ENCODE measurements at regions not wholly inside any gene's neighbourhood (a gene's known extent, or its start where the extent isn't known, plus 50 kb on each side); places are given as distances from the start of the nearest gene placed in this dataset.

GRCh38 chr10:30769361-30769760, 139.8 kb upstream of the LYZL2 start:
- no peak for TF ChIP-seq TBP (IDR thresholded peaks at IDR 0.05; ENCODE audit: low read depth, low read length)
- TF ChIP-seq, protein P1, sequence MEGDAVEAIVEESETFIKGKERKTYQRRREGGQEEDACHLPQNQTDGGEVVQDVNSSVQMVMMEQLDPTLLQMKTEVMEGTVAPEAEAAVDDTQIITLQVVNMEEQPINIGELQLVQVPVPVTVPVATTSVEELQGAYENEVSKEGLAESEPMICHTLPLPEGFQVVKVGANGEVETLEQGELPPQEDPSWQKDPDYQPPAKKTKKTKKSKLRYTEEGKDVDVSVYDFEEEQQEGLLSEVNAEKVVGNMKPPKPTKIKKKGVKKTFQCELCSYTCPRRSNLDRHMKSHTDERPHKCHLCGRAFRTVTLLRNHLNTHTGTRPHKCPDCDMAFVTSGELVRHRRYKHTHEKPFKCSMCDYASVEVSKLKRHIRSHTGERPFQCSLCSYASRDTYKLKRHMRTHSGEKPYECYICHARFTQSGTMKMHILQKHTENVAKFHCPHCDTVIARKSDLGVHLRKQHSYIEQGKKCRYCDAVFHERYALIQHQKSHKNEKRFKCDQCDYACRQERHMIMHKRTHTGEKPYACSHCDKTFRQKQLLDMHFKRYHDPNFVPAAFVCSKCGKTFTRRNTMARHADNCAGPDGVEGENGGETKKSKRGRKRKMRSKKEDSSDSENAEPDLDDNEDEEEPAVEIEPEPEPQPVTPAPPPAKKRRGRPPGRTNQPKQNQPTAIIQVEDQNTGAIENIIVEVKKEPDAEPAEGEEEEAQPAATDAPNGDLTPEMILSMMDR (IDR thresholded peaks at IDR 0.05; ENCODE audit: control extremely low read depth in 1 of 3, insufficient read depth in 1 of 3, low read depth in 1 of 3, low read length in 3 of 3): no peak
- TF ChIP-seq GABPA (IDR thresholded peaks at IDR 0.05; ENCODE audit: borderline replicate concordance, insufficient read depth, low read length): no peak
- no peak for TF ChIP-seq SIN3A (conservative IDR thresholded peaks at IDR 0.05 in 1 of 2, IDR thresholded peaks at IDR 0.05 in 1 of 2; ENCODE audit: low read depth in 1 of 2, low read length in 2 of 2)
- no peak for TF ChIP-seq TAF1 (IDR thresholded peaks at IDR 0.05; ENCODE audit: low read depth, low read length)
- TF ChIP-seq ZNF274 (IDR thresholded peaks at IDR 0.05; ENCODE audit: borderline replicate concordance, extremely low read depth, low read length): no peak
- TF ChIP-seq JUND (IDR thresholded peaks at IDR 0.05; ENCODE audit: low read length): no peak
- TF ChIP-seq EZH2 (IDR thresholded peaks at IDR 0.05; ENCODE audit: low read depth, low read length, severe bottlenecking): no peak

Measured in H1 (cell line).